LHCN-M2 (cell line): ENCODE measurements at regions not wholly inside any gene's neighbourhood (a gene's known extent, or its start where the extent isn't known, plus 50 kb on each side); places are given as distances from the start of the nearest gene placed in this dataset.

Experiments used
- DNase-seq: peaks from one replicate; pipeline ENCODE4 v3.0.0-alpha.2; 2012; ENCODE audit warnings: low read depth

DNA sequence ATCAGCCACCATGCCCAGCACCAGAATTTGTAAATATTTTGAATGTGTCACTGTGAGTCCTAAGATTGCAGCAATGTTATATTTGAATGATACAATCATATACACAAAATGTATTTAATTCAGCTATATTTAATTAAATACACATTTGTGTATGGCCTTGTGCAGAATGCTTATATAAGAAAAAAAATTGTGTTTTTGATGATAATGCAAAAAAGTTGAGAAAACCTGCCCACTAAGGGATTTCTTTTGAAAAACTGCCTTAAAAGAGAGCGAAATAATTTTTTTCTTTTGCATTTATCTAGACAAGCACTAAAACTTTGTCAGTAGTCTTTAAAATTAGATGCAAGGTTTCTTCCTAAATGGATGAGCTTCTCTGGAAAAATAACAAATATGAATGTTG lies 68.1 kb upstream of the OTUD4 start:
- DNase-seq, result no peak

GRCh38 chr4:145234091-145234706 lies 53.8 kb upstream of the OTUD4 start:
- DNase-seq, result peak; percentile 62

- DNase-seq, result peak; percentile 42
Measured at GRCh38 chr4:145231906-145232700, 51.7 kb upstream of the OTUD4 start.

DNA sequence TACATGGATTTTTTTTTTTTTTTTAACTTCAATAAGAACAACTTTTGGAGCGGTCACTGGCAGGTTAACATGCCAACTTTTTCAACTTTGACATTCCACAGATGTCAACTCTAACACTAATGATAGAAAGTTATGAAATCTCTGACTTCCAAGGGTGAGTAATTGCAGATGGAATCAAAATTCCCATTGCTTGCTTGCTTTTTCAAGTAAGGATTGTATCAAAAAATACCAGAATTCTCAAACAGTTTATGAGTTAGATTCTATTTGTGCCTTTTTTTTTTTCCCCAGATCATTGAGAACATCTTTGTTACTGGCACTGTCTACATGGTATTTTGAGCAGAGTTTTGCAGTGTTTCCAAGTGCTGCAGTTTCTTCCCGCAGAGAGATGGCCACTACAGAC lies 50.3 kb upstream of the OTUD4 start:
- DNase-seq, result peak; percentile 56
